Small intestine (tissue), 7 donors: ENCODE measurements at regions not wholly inside any gene's neighbourhood (a gene's known extent, or its start where the extent isn't known, plus 50 kb on each side); places are given as distances from the start of the nearest gene placed in this dataset.

Source experiments
- DNase-seq, 2 donors: peaks; one replicate each; pipeline versions ENCODE4 v3.0.0 to v3.0.0-alpha.2; 2013
- FAIRE-seq: peaks from 2 replicates; lab custom pipeline; 2012; peaks lifted over from hg19 to GRCh38; lab: Jason Lieb, UNC
- H3K27ac ChIP-seq, 3 donors: one replicate each; pipeline ENCODE4 v1.5.1; 2013; ENCODE audit warnings: low read length in 2 of 3, mild to moderate bottlenecking in 2 of 3, control low read depth in 1 of 3, inconsistent platforms in 1 of 3, low read depth in 1 of 3, moderate library complexity in 1 of 3
- H3K27me3 ChIP-seq, 3 donors: one replicate each; pipeline ENCODE4 v1.6.1; 2013; ENCODE audit warnings: low read length in 3 of 3, inconsistent platforms in 1 of 3; ENCODE audit not compliant: control insufficient read depth in 3 of 3, insufficient read depth in 3 of 3
- H3K36me3 ChIP-seq, 3 donors: one replicate each; pipeline ENCODE4 v1.6.1; 2013; ENCODE audit warnings: low read length in 3 of 3, inconsistent platforms in 1 of 3, low read depth in 1 of 3, mild to moderate bottlenecking in 1 of 3, moderate library complexity in 1 of 3; ENCODE audit not compliant: control insufficient read depth in 3 of 3, insufficient read depth in 2 of 3
- H3K4me1 ChIP-seq, 3 donors: one replicate each; pipeline ENCODE4 v1.6.1; 2013; ENCODE audit warnings: low read length in 2 of 3, inconsistent platforms in 1 of 3, low read depth in 1 of 3, mild to moderate bottlenecking in 1 of 3, moderate library complexity in 1 of 3; ENCODE audit not compliant: control insufficient read depth in 3 of 3, insufficient read depth in 2 of 3
- H3K4me3 ChIP-seq, 3 donors: one replicate each; pipeline ENCODE4 v1.5.1; 2013; ENCODE audit warnings: low read length in 3 of 3, control low read depth in 1 of 3, inconsistent platforms in 1 of 3, low read depth in 1 of 3, mild to moderate bottlenecking in 1 of 3, moderate library complexity in 1 of 3
- H3K9me3 ChIP-seq, 2 donors: one replicate each; pipeline ENCODE4 v1.6.1; 2013; ENCODE audit warnings: low read depth in 1 of 2, low read length in 1 of 2; ENCODE audit not compliant: control insufficient read depth in 2 of 2, insufficient read depth in 1 of 2
- WGBS, 3 donors: extraction: QIAGEN DNeasy Blood & Tissue Kit; methylation state at CpG; one replicate each; pipeline ENCODE4 v1.1.7; 2013; 5-methylcytosine and 5-hydroxymethylcytosine counted together
- donor health status: healthy with polysubstance abuse.
- donor health status: control.
- donor health status: control.
- donor health status: Bipolar disorder and iron deficiency.
- donor health status: healthy.

DNA sequence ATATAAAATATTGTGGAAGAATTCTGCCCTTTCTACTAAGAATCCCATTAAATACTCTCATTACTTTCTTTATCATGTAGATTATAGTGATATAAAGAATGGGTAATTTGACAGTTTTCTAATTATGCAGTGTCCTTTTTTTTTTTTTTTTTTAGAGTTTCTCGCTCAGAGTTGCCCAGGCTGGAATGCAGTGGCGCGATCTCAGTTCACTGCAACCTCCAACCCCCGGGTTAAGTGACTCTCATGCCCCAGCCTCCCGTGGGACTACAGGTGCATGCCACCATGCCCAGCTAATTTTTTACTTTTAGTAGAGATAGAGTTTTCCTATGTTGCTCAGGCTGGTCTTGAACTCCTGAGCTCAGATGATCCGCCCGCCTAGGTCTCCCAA is 1143.4 kb upstream of the SORCS1 start:
- no peaks in the 10 kb centered on the region for H3K4me1 ChIP-seq
- no peak overlapping the region for H3K27ac ChIP-seq
- no peaks in the 10 kb centered on the region for H3K27me3 ChIP-seq
- FAIRE-seq (no peak), DNase-seq (no peak)
- H3K4me3 ChIP-seq, result no peak overlapping the region
- H3K9me3 ChIP-seq, result no peaks in the 10 kb centered on the region
- 90 to 95% (median 94%) methylated on average over 7 of the region's 7 CpGs for WGBS, 3 donors
- no peaks in the 10 kb centered on the region for H3K36me3 ChIP-seq

DNA sequence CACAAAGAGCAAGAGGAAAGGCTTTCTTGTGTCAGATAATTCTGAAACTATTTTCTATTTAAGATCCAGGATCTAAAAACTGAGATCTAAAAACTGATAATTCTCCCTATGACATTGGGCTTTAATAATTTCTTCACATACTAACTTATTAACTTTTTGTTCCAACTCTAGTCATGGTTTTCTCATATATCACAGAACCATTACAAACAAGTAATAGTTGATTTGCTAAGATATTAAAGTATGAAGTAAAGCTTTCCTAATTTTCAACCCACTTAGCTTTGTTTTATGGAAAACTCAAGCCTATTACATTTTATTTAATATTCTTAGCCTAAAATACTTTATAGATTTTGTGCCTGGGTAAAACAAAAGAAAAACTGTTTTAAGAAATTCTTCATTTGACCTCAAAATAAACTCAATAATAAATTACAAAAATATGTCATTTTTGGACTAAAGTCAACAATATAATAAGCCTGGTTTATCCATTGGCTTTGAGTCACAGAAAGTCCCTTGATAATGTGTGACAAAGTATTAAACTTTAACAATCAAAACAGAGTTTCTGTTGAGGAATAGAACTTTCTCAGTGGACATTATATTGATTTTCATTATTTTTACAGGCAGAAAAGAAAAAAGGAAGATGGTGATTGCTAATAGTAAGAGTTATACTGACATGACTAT is 1142.9 kb upstream of the SORCS1 start:
- FAIRE-seq, result no peak
- no peak for DNase-seq
- no peak overlapping the region for H3K27ac ChIP-seq

DNA sequence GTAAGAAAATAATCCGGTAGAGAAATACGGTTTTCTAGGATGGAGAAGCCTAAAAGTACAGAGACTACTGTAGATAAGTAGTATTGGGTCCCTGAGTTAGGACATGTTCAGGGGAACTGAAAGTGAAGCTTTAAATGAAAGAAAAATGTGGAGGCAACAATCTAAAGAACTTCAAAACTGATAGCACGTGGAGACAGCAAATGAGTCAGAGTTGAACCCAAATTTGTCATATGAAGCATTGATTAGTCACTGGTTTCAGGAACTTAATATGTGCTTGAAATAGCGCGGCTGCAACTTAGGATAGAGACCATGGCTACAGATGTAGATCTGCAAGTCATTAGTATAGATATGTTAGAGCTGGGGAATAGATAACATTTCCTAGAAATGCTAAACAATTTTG is 1138.6 kb upstream of the SORCS1 start:
- no peak overlapping the region for H3K27ac ChIP-seq
- FAIRE-seq, result no peak
- no peak for DNase-seq
- 81 to 87% (median 85%) methylated on average over 5 of the region's 5 CpGs for WGBS, 3 donors
- H3K4me3 ChIP-seq, result no peak overlapping the region
- no peaks in the 10 kb centered on the region for H3K4me1 ChIP-seq
- H3K9me3 ChIP-seq, result no peaks in the 10 kb centered on the region
- H3K36me3 ChIP-seq, result no peaks in the 10 kb centered on the region
- H3K27me3 ChIP-seq, result no peaks in the 10 kb centered on the region

More for the DNA sequence above, 1142.9 kb upstream of the SORCS1 start:
- H3K36me3 ChIP-seq, result no peaks in the 10 kb centered on the region
- H3K4me3 ChIP-seq, result no peak overlapping the region
- no peaks in the 10 kb centered on the region for H3K4me1 ChIP-seq
- no peaks in the 10 kb centered on the region for H3K9me3 ChIP-seq
- no peaks in the 10 kb centered on the region for H3K27me3 ChIP-seq

DNA sequence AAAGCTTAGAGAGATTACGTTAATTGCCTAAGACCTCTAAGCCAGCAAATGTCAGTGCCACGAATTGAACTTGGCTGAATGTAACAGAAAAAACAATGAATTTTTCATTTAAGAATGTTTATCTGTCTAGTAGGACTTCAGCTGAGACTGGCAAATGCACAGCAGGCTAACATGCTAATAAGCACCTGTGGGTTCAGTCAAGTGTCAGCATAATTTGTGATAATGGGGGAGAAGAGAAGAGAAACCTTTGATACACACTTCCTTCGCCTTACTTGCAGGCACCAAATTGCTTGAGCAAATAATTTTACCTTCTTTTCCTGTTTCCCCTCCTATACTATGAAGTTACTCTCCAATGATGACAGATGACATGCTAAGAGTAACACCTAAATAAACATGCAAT is 1136.5 kb upstream of the SORCS1 start:
- 30 to 60% (median 42%) methylated on average over 3 of the region's 3 CpGs for WGBS, 3 donors
- Histone ChIP-seq H3K36me3 (no peaks in the 10 kb centered on the region), H3K4me3 (no peak overlapping the region), H3K9me3 (no peaks in the 10 kb centered on the region), H3K4me1 (no peaks in the 10 kb centered on the region), H3K27ac (no peak overlapping the region), H3K27me3 (no peaks in the 10 kb centered on the region)
- no peak for DNase-seq
- no peak for FAIRE-seq

DNA sequence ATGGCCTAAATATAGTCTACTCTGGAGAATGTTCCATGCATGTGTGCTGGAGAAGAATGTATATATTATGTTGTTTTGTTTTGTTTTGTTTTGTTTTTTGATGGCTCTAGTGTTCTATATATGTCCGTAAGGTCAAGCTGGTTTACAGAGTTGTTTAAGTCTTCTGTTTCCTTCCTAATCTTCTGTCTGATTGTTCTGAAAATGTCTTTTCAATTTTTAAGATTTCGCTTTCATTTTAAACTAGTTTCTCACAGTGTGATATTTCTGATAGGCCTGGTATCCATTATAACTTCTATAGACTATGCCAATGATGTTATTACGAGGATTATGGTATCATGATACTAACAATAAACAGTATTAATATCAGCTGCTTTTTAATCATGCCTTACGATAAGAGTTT is 1126.3 kb upstream of the SORCS1 start:
- H3K36me3 ChIP-seq, result no peaks in the 10 kb centered on the region
- H3K27ac ChIP-seq, result no peak overlapping the region
- no peaks in the 10 kb centered on the region for H3K4me1 ChIP-seq
- FAIRE-seq (no peak), DNase-seq (no peak)
- no peak overlapping the region for H3K4me3 ChIP-seq
- 63 to 73% (median 73%) methylated on average over 4 of the region's 4 CpGs for WGBS, 3 donors
- H3K9me3 ChIP-seq, result peaks cover 0 to 2% of the 10 kb centered on the region in 2 donors
- H3K27me3 ChIP-seq, result no peaks in the 10 kb centered on the region

DNA sequence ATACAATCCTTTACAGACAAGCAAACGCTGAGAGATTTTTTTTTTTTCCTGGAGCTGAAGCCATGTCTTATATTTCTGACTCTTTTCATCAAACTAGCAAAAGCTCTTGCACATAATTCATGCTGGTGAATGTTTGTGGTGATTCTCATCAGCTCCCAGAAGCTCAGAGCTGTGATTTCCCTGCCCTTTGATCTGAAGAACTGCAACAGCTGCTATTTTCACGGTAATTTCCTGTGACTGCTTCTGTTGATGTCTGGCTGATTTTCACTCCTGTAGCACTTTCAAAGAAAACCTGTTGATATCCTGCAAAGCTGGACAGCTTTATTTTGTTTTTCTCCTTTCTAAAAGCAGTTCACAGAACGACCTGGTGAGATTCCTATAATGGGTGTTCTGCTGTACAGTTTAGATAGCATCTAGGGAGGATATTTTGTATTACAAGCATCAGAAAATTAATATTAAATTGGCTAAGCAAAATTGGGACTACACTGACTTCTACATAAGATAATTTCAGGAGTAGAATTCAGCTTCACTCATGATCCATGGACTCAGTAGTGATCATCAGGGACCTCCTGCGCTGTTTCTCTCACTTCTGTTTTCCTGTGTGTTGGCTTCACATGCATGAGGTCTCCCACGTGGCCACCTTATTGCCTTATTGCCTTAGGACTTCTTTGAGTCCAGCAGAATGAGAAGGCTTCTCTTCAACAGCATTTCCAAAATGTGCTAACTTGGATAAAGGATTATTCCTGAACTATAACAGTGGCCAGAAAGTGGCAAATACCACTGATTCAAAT is 1111.6 kb upstream of the SORCS1 start:
- no peak overlapping the region for H3K4me3 ChIP-seq
- DNase-seq, result no peak
- 37 to 49% (median 41%) methylated on average over 5 of the region's 5 CpGs for WGBS, 3 donors
- H3K27me3 ChIP-seq, result no peaks in the 10 kb centered on the region
- no peak overlapping the region for H3K27ac ChIP-seq
- no peaks in the 10 kb centered on the region for H3K4me1 ChIP-seq
- H3K9me3 ChIP-seq, result peaks cover 0 to 6% of the 10 kb centered on the region in 2 donors
- no peaks in the 10 kb centered on the region for H3K36me3 ChIP-seq
- FAIRE-seq, result no peak

DNA sequence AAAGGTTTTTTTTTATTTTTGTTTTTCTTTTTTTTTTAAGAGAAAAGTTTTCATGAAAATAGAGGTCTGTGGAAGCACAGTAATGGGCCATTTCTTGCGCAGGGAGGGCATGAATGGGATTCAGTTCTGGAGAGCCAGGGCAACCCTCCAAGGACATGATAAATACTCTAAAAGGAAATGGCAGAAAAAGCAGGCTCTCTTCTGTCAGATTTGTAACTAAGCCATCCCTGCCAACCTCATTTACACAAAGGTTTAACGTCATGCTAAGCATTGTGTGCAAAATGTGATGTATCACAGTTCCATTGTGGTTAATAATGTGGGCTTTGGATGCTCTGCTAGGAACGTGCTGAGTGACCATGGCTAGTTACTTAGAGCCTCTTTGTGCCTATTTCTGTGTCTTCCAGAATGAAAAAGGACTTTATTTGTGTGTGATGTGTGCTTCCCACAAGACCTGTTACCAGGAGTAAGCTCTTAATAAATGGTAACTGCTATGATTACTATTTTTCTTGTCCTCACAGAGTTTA is 1095.9 kb upstream of the SORCS1 start:
- Histone ChIP-seq H3K9me3 (no peaks in the 10 kb centered on the region), H3K27me3 (no peaks in the 10 kb centered on the region), H3K4me1 (no peaks in the 10 kb centered on the region), H3K36me3 (no peaks in the 10 kb centered on the region), H3K27ac (no peak overlapping the region), H3K4me3 (no peak overlapping the region)
- DNase-seq, result no peak
- no peak for FAIRE-seq
- 50 to 54% (median 52%) methylated on average over 3 of the region's 3 CpGs for WGBS, 3 donors

DNA sequence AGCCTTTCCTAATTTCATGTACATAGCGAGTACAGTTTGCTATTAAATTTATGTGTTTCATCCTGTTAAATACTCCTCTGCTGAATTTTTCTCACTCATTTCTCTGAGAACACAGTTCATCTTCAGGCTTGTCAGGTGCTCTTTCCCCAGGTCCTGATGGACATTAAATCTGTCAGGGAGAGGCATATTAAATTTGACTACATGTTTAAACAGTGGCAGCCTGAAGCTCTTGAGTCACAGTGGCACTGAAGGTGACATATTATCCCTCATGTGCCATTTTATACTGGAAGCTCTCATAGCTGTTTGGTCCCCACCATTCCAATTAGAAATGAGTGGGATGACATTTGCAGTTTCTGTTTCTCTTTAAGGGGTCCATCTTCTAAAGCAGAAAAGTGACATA is 1089.6 kb upstream of the SORCS1 start:
- Histone ChIP-seq H3K4me3 (no peak overlapping the region), H3K27ac (no peak overlapping the region), H3K36me3 (no peaks in the 10 kb centered on the region), H3K9me3 (peaks cover 0 to 3% of the 10 kb centered on the region in 2 donors), H3K4me1 (no peaks in the 10 kb centered on the region), H3K27me3 (no peaks in the 10 kb centered on the region)
- FAIRE-seq (no peak), DNase-seq (no peak)
- WGBS, 3 donors, result 90 to 94% (median 91%) methylated on average over 1 of the region's 1 CpG
